GM12872 (cell line): ENCODE measurements at regions not wholly inside any gene's neighbourhood (a gene's known extent, or its start where the extent isn't known, plus 50 kb on each side); places are given as distances from the start of the nearest gene placed in this dataset.

Source experiments
- CTCF ChIP-seq: IDR thresholded peaks from 3 replicates; pipeline ENCODE4 v1.5.1; 2011; ENCODE audit warnings: low read depth, mild to moderate bottlenecking, low read length, moderate library complexity; ENCODE audit not compliant: insufficient read depth

DNA sequence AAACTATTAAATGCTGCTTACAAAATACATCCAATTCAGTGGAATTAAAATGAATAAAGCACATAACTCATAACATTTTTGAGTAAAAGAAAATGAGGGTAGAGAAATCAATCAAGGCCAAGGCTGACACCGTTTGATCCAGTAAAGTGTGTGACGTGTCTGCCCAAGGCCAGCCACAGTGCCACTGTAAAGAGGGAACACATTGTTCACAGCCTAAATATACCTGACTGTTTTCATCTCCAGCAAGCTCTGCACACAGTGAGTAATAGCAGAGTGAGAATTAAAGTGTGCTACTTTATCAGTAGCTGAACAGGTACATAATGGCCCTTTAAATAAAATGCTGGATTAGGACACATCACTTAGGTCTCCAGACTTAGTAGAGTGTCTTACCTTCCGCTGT, 130.8 kb upstream of the DPP6 start:
- no peak for TF ChIP-seq CTCF

- TF ChIP-seq CTCF, result no peak
Observed at GRCh38 chr7:153930696-153931095, 121.5 kb upstream of the DPP6 start.

- TF ChIP-seq CTCF, result no peak
Observed at GRCh38 chr7:153934048-153934447, 118.2 kb upstream of the DPP6 start.

- no peak for TF ChIP-seq CTCF
Observed at GRCh38 chr7:153934629-153935028, 117.6 kb upstream of the DPP6 start.

GRCh38 chr7:153935095-153935494, 117.1 kb upstream of the DPP6 start:
- no peak for TF ChIP-seq CTCF

GRCh38 chr7:153938451-153938850, 113.7 kb upstream of the DPP6 start:
- no peak for TF ChIP-seq CTCF

DNA sequence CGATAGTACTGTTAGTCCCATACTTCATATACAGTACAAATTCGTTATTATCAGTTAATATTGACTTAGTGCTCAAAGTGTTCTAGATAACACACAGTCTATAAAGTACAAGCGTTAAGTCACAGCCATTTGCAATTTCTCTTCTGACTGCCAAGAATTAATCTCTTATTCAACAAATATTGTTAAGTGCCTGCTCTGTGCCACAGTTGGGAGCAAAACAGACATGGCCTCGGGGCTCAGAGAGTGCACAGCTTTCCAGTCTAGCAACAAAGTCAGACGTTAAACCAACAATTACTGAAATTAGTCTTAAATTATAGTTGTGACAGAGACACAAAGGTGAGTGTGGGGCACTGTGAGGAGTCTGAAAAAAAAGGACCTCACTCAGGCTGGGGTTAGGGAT, 113.0 kb upstream of the DPP6 start:
- TF ChIP-seq CTCF, result no peak

DNA sequence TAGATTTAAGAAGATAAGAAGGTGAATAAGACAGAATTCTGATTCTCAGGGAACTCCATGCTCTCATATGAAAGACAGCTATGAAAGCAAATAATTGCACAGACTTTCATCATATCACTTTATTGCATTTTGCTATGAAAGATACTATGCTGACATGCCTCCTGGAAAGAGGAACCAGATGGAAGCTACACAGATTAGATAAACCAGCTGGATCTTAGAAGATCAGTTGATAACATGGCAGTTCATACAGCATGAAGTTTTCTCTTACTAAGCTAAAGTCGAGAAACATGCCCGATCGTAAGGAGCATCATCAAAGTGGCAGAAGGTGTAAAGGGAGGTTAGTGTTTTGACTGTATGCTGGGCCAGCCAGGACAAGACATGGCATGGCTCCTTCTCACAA, 112.5 kb upstream of the DPP6 start:
- TF ChIP-seq CTCF, result no peak
